Smooth muscle cell (in vitro differentiated cells): ENCODE measurements at regions not wholly inside any gene's neighbourhood (a gene's known extent, or its start where the extent isn't known, plus 50 kb on each side); places are given as distances from the start of the nearest gene placed in this dataset.

Source experiments
- DNase-seq: peaks from one replicate; lab custom pipeline; 2025; ENCODE audit not compliant: unreplicated experiment; lab: John Stamatoyannopoulos, UW
- H2AFZ ChIP-seq: fragments of 200-600 bp; sonication (generic); 2 replicates; pipeline ENCODE4 v1.6.0; 2016; ENCODE audit warnings: antibody characterized with exemption, low read depth, mild to moderate bottlenecking
- H3F3A ChIP-seq: fragments of 200-600 bp; sonication (generic); 2 replicates; pipeline ENCODE4 v1.6.0; 2017; ENCODE audit warnings: antibody characterized with exemption, low read depth
- H3K27ac ChIP-seq: fragments of 200-600 bp; sonication (generic); 2 replicates; pipeline ENCODE4 v1.5.1; 2016; ENCODE audit warnings: low read depth, mild to moderate bottlenecking
- H3K27me3 ChIP-seq: fragments of 200-600 bp; sonication (generic); 2 replicates; pipeline ENCODE4 v1.6.1; 2016; ENCODE audit warnings: low read depth, mild to moderate bottlenecking
- H3K36me3 ChIP-seq: fragments of 200-600 bp; sonication (generic); 2 replicates; pipeline ENCODE4 v1.5.1; 2016; ENCODE audit warnings: low read depth
- H3K4me1 ChIP-seq: fragments of 200-600 bp; sonication (generic); 2 replicates; pipeline ENCODE4 v1.5.1; 2016; ENCODE audit warnings: low read depth
- H3K4me2 ChIP-seq: fragments of 200-600 bp; sonication (generic); 2 replicates; pipeline ENCODE4 v1.6.0; 2016; ENCODE audit warnings: mild to moderate bottlenecking
- H3K4me3 ChIP-seq: fragments of 200-600 bp; sonication (generic); 2 replicates; pipeline ENCODE4 v1.5.1; 2016; ENCODE audit warnings: mild to moderate bottlenecking
- H3K79me2 ChIP-seq: fragments of 200-600 bp; sonication (generic); 2 replicates; pipeline ENCODE4 v1.6.0; 2016; ENCODE audit warnings: low read depth, mild to moderate bottlenecking
- H3K9ac ChIP-seq: fragments of 200-600 bp; sonication (generic); 2 replicates; pipeline ENCODE4 v1.6.0; 2016; ENCODE audit warnings: low read depth
- H3K9me3 ChIP-seq: fragments of 200-600 bp; sonication (generic); replicated peaks from 2 replicates; pipeline ENCODE4 v1.5.1; 2016; ENCODE audit warnings: low read depth
- H4K20me1 ChIP-seq: fragments of 200-600 bp; sonication (generic); 2 replicates; pipeline ENCODE4 v1.6.0; 2016; ENCODE audit warnings: low read depth
- WGBS: methylation state at CpG from one replicate; pipeline ENCODE4 v1.1.7; 2016; ENCODE audit warnings: low lambda C conversion rate; 5-methylcytosine and 5-hydroxymethylcytosine counted together
- TF ChIP-seq, protein P1 (sequence below): fragments of 200-600 bp; sonication (generic); IDR thresholded peaks from 2 replicates; pipeline ENCODE4 v1.5.1; 2017; ENCODE audit warnings: borderline replicate concordance, mild to moderate bottlenecking, antibody characterized with exemption; ENCODE audit not compliant: insufficient read depth, poor library complexity, severe bottlenecking

DNA sequence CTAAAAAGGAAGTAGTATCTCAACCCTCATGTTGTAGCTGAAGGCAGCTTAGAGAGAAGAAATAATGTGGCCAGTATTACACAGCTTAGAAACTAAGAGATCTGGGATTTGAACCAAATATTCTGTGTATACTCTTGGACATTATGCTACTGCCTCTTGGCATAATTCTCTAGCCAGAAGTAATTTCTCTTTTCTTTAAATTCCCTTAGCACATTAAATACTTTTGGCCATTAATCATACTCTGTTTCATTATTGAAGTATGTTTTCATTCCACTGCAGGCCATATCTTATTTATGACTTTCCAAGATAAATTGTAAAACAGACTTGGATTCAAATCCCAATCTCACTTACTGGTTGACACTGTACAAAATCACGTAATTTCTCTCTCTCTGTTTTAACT lies 181.3 kb upstream of the SPAG17 start:
- H3K79me2 ChIP-seq, result no peaks in the 10 kb centered on the region
- H3K4me1 ChIP-seq, result no peaks in the 10 kb centered on the region
- no peaks in the 10 kb centered on the region for H4K20me1 ChIP-seq
- 0% methylated on average over 1 of the region's 1 CpG for WGBS
- no peaks in the 10 kb centered on the region for H3K27me3 ChIP-seq
- H3F3A ChIP-seq, result no peaks in the 10 kb centered on the region
- no peak overlapping the region for H3K27ac ChIP-seq
- no peak overlapping the region for H2AFZ ChIP-seq
- no peak overlapping the region for H3K9ac ChIP-seq
- H3K36me3 ChIP-seq, result no peaks in the 10 kb centered on the region
- H3K4me3 ChIP-seq, result no peak overlapping the region
- no peak for DNase-seq
- H3K9me3 ChIP-seq, result peaks cover 7% of the 10 kb centered on the region
- H3K4me2 ChIP-seq, result no peak overlapping the region
- TF ChIP-seq, protein P1, sequence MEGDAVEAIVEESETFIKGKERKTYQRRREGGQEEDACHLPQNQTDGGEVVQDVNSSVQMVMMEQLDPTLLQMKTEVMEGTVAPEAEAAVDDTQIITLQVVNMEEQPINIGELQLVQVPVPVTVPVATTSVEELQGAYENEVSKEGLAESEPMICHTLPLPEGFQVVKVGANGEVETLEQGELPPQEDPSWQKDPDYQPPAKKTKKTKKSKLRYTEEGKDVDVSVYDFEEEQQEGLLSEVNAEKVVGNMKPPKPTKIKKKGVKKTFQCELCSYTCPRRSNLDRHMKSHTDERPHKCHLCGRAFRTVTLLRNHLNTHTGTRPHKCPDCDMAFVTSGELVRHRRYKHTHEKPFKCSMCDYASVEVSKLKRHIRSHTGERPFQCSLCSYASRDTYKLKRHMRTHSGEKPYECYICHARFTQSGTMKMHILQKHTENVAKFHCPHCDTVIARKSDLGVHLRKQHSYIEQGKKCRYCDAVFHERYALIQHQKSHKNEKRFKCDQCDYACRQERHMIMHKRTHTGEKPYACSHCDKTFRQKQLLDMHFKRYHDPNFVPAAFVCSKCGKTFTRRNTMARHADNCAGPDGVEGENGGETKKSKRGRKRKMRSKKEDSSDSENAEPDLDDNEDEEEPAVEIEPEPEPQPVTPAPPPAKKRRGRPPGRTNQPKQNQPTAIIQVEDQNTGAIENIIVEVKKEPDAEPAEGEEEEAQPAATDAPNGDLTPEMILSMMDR, result no peak

DNA sequence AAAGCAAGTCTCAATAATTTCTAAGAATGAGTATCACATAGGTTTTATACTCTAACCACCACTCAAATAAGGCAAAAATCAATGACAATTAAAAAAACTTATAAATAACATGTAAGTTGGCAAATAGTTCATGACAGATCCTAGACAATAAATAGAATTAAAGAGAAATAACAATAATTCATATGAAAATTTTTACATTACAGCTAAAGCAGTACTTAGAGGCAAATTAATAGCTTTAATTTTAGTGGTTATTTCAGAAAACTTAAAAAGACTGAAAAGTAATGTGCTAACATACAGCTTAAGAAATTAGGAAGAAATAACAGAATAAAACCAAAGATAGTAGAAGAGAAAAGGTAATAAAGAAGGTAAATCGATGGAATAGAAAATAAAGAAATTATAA lies 179.9 kb upstream of the SPAG17 start:
- Histone ChIP-seq H3K4me3 (no peak overlapping the region), H3K4me1 (no peaks in the 10 kb centered on the region), H3K27me3 (no peaks in the 10 kb centered on the region), H3K9me3 (peaks cover 7% of the 10 kb centered on the region), H3K36me3 (no peaks in the 10 kb centered on the region), H3K79me2 (no peaks in the 10 kb centered on the region), H3K4me2 (no peak overlapping the region), H3K27ac (no peak overlapping the region), H3K9ac (no peak overlapping the region), H2AFZ (no peak overlapping the region), H3F3A (no peaks in the 10 kb centered on the region), H4K20me1 (no peaks in the 10 kb centered on the region)
- 80% methylated on average over 1 of the region's 1 CpG for WGBS
- TF ChIP-seq, protein P1, result no peak
- no peak for DNase-seq

DNA sequence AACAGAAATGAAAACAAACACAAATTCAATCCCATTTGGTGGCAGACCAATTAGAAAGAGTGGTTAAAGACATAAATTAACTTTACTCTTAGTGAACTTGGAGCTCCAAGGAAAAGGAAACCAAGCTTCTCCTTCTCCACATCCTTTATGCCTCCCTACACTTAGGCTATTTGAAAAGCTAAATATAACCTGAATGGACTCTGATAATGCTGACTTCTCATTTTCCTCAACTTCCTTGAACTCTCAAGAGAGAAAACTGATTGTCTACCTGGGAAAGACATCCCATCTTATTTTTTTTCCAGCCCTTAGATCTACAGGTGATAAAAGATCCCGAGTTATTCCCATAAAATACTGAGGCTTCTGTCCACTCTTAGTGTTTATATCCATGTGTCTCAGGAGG lies 178.4 kb upstream of the SPAG17 start:
- 85% methylated on average over 1 of the region's 1 CpG for WGBS
- no peak overlapping the region for H3K9ac ChIP-seq
- H3K4me2 ChIP-seq, result no peak overlapping the region

DNA sequence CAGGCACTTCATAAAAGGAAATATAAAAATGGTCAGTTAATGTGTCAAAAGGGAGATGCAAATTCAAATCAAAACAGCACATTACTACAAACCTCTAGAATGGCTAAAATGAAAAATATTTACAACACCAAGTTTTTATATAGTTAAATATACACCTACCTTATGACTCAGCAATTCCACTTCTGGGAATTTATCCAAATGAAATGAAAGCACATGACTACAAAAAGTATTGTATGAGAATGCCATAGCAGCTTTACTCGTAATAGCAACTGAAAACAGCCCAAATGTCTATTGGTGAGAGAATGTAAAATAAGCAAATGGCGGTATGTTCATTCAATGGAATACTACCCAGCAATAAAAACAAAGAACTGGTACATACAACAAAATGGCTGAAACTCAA lies 175.8 kb upstream of the SPAG17 start:
- Histone ChIP-seq H3K9ac (no peak overlapping the region), H3K4me2 (no peak overlapping the region), H4K20me1 (no peaks in the 10 kb centered on the region), H3K27ac (no peak overlapping the region), H3K4me1 (no peaks in the 10 kb centered on the region), H3K36me3 (no peaks in the 10 kb centered on the region), H3K27me3 (no peaks in the 10 kb centered on the region), H3K4me3 (no peak overlapping the region), H3K9me3 (peaks cover 14% of the 10 kb centered on the region), H3F3A (no peaks in the 10 kb centered on the region), H3K79me2 (no peaks in the 10 kb centered on the region), H2AFZ (no peak overlapping the region)
- no peak for DNase-seq
- 93% methylated on average over 2 of the region's 2 CpGs for WGBS
- TF ChIP-seq, protein P1, result no peak

More for the DNA sequence above, 178.4 kb upstream of the SPAG17 start:
- no peak for DNase-seq
- no peaks in the 10 kb centered on the region for H4K20me1 ChIP-seq
- TF ChIP-seq, protein P1, result no peak
- no peak overlapping the region for H3K27ac ChIP-seq
- no peaks in the 10 kb centered on the region for H3K36me3 ChIP-seq
- no peak overlapping the region for H2AFZ ChIP-seq
- H3K4me1 ChIP-seq, result no peaks in the 10 kb centered on the region
- H3K4me3 ChIP-seq, result no peak overlapping the region
- peaks cover 7% of the 10 kb centered on the region for H3K9me3 ChIP-seq
- no peaks in the 10 kb centered on the region for H3K79me2 ChIP-seq
- H3K27me3 ChIP-seq, result no peaks in the 10 kb centered on the region
- H3F3A ChIP-seq, result no peaks in the 10 kb centered on the region
